CD14-positive monocyte (primary cell): ENCODE measurements at regions not wholly inside any gene's neighbourhood (a gene's known extent, or its start where the extent isn't known, plus 50 kb on each side); places are given as distances from the start of the nearest gene placed in this dataset.

ENCODE experiments used
- DNase-seq, 3 donors: peaks; one replicate each; pipeline ENCODE4 v3.0.0-alpha.2; 2011 to 2022
- H2AFZ ChIP-seq: 2 replicates; pipeline ENCODE4 v1.6.0; 2012; ENCODE audit warnings: mild to moderate bottlenecking, low read depth, low read length, inconsistent platforms; ENCODE audit not compliant: insufficient read depth, poor library complexity, severe bottlenecking
- H3K27ac ChIP-seq, 2 donors: 1 replicate in 1 of 2; 2 replicates in 1 of 2; pipeline ENCODE4 v1.5.1; 2012 to 2013; ENCODE audit warnings: low read length in 2 of 2, control low read depth in 1 of 2, inconsistent platforms in 1 of 2, low read depth in 1 of 2, mild to moderate bottlenecking in 1 of 2
- H3K27me3 ChIP-seq, 2 donors: one replicate each; pipeline versions ENCODE4 v1.6.0 to v1.6.1; 2011 to 2013; ENCODE audit warnings: low read length in 2 of 2; ENCODE audit not compliant: control insufficient read depth in 2 of 2, insufficient read depth in 2 of 2
- H3K36me3 ChIP-seq, 2 donors: replicated peaks in 1 of 2; 1 replicate in 1 of 2; 2 replicates in 1 of 2; pipeline versions ENCODE4 v1.5.1 to v1.6.1; 2012 to 2013; ENCODE audit warnings: low read length in 2 of 2, control low read depth in 1 of 2, inconsistent platforms in 1 of 2, mild to moderate bottlenecking in 1 of 2; ENCODE audit not compliant: insufficient read depth in 2 of 2, control insufficient read depth in 1 of 2
- H3K4me1 ChIP-seq, 2 donors: 1 replicate in 1 of 2; 2 replicates in 1 of 2; pipeline versions ENCODE4 v1.5.1 to v1.6.1; 2012 to 2013; ENCODE audit warnings: low read length in 2 of 2, control low read depth in 1 of 2, inconsistent platforms in 1 of 2, mild to moderate bottlenecking in 1 of 2, moderate library complexity in 1 of 2; ENCODE audit not compliant: insufficient read depth in 2 of 2, control insufficient read depth in 1 of 2
- H3K4me2 ChIP-seq: replicated peaks from 2 replicates; pipeline ENCODE3; 2012; ENCODE audit warnings: low read length, moderate library complexity, mild to moderate bottlenecking; ENCODE audit not compliant: poor library complexity, severe bottlenecking; ENCODE audit errors: extremely low read depth
- H3K4me3 ChIP-seq, 3 experiments: fragments of 200-600 bp in 1 of 3; sonication (generic) in 1 of 3; replicated peaks in 1 of 3; 1 replicate in 2 of 3; 2 replicates in 1 of 3; pipeline ENCODE4 v1.5.1; 2011 to 2013; ENCODE audit warnings: low read length in 3 of 3, mild to moderate bottlenecking in 3 of 3, control low read depth in 2 of 3, low read depth in 2 of 3, inconsistent platforms in 1 of 3, moderate library complexity in 1 of 3
- H3K79me2 ChIP-seq: 2 replicates; pipeline ENCODE4 v1.6.0; 2012; ENCODE audit warnings: mild to moderate bottlenecking, control low read depth, inconsistent platforms, low read length, moderate library complexity; ENCODE audit not compliant: insufficient read depth
- H3K9ac ChIP-seq: 2 replicates; pipeline ENCODE4 v1.6.0; 2017; ENCODE audit warnings: low read length, mild to moderate bottlenecking; ENCODE audit not compliant: insufficient read depth, poor library complexity, severe bottlenecking
- H3K9me3 ChIP-seq, 2 donors: replicated peaks in 1 of 2; 1 replicate in 1 of 2; 2 replicates in 1 of 2; pipeline versions ENCODE4 v1.5.1 to v1.6.1; 2012 to 2013; ENCODE audit warnings: low read length in 2 of 2, control low read depth in 1 of 2; ENCODE audit not compliant: control insufficient read depth in 1 of 2, insufficient read depth in 1 of 2
- H4K20me1 ChIP-seq: 2 replicates; pipeline ENCODE4 v1.6.0; 2012; ENCODE audit warnings: mild to moderate bottlenecking, low read length, control low read depth, moderate library complexity; ENCODE audit not compliant: insufficient read depth
- H3K27ac Mint-ChIP-seq, 7 donors: one replicate each; pipeline ENCODE4 v1.8.0; 2020; ENCODE audit warnings: mild to moderate bottlenecking in 7 of 7, mixed read lengths in 7 of 7, moderate library complexity in 6 of 7, inconsistent platforms in 2 of 7
- H3K27me3 Mint-ChIP-seq, 3 donors: one replicate each; pipeline ENCODE4 v1.8.0; 2021 to 2022; ENCODE audit warnings: low read depth in 3 of 3, mild to moderate bottlenecking in 3 of 3, mixed read lengths in 3 of 3, moderate library complexity in 3 of 3, inconsistent platforms in 1 of 3
- H3K36me3 Mint-ChIP-seq, 2 donors: one replicate each; pipeline ENCODE4 v1.8.0; 2020; ENCODE audit warnings: mixed read lengths in 2 of 2, inconsistent platforms in 1 of 2, mild to moderate bottlenecking in 1 of 2
- H3K4me1 Mint-ChIP-seq: one replicate; pipeline ENCODE4 v1.8.0; 2020; ENCODE audit warnings: mild to moderate bottlenecking, mixed read lengths
- H3K4me3 Mint-ChIP-seq, 2 donors: one replicate each; pipeline ENCODE4 v1.8.0; 2020; ENCODE audit warnings: mild to moderate bottlenecking in 2 of 2, mixed read lengths in 2 of 2, moderate library complexity in 1 of 2
- H3K9me3 Mint-ChIP-seq, 7 donors: one replicate each; pipeline ENCODE4 v1.8.0; 2020 to 2022; ENCODE audit warnings: mixed read lengths in 7 of 7, mild to moderate bottlenecking in 6 of 7, moderate library complexity in 6 of 7, inconsistent platforms in 2 of 7
- WGBS: methylation state at CpG from one replicate; pipeline ENCODE4 v1.1.5; 2013; ENCODE audit warnings: missing lambda C conversion rate; ENCODE audit not compliant: insufficient coverage; 5-methylcytosine and 5-hydroxymethylcytosine counted together
- intact Hi-C, 2 donors: fragments of 100-400 bp; cut with micrococcal nuclease; formaldehyde crosslinking; loops; one replicate each; pipeline versions ENCODE4 v1.15.0 to v1.15.1; 2023
- TF ChIP-seq, protein P1 (sequence below): fragments of 200-600 bp; IDR thresholded peaks from one replicate; pipeline ENCODE4 v1.8.0; 2022; ENCODE audit warnings: antibody characterized with exemption, mild to moderate bottlenecking

DNA sequence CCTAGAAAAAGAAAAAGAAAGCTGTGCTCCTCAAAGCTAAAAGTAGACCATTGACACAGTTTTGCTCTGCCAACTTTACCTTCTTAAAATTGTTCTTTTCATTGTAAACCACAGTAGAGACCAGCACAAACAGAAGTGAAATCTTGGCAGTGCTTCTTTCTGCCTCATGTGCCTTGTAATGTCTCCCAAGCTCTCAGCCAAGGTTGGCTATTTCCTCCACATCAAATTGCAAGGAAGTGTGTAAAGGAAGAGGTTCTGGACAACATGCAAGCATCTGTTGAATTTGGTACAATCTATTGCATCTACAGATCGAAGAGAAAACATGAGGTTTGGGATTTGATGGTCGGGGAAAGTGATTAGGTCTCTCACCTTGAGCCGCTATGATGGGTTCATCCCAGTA, 83.3 kb upstream of the PNPT1 start:
- H3K4me3 ChIP-seq = no peak overlapping the region
- no peak overlapping the region for H3K27ac ChIP-seq
- Mint-ChIP-seq H3K4me3 (no peak overlapping the region), H3K9me3 (peaks cover 0 to 2% (median 0%) of the 10 kb centered on the region in 7 donors), H3K27ac (no peak overlapping the region), H3K27me3 (no peaks in the 10 kb centered on the region), H3K36me3 (no peaks in the 10 kb centered on the region), H3K4me1 (no peaks in the 10 kb centered on the region)
- TF ChIP-seq, protein P1, sequence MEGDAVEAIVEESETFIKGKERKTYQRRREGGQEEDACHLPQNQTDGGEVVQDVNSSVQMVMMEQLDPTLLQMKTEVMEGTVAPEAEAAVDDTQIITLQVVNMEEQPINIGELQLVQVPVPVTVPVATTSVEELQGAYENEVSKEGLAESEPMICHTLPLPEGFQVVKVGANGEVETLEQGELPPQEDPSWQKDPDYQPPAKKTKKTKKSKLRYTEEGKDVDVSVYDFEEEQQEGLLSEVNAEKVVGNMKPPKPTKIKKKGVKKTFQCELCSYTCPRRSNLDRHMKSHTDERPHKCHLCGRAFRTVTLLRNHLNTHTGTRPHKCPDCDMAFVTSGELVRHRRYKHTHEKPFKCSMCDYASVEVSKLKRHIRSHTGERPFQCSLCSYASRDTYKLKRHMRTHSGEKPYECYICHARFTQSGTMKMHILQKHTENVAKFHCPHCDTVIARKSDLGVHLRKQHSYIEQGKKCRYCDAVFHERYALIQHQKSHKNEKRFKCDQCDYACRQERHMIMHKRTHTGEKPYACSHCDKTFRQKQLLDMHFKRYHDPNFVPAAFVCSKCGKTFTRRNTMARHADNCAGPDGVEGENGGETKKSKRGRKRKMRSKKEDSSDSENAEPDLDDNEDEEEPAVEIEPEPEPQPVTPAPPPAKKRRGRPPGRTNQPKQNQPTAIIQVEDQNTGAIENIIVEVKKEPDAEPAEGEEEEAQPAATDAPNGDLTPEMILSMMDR = no peak
- H3K4me2 ChIP-seq = no peak overlapping the region
- H3K36me3 ChIP-seq = no peaks in the 10 kb centered on the region
- no peaks in the 10 kb centered on the region for H3K79me2 ChIP-seq
- H3K4me1 ChIP-seq = no peaks in the 10 kb centered on the region
- WGBS = 89% methylated on average over 3 of the region's 3 CpGs
- no peaks in the 10 kb centered on the region for H3K9me3 ChIP-seq
- intact Hi-C loops = no loop called here
- no peak for DNase-seq
- no peak overlapping the region for H2AFZ ChIP-seq
- H3K9ac ChIP-seq = no peak overlapping the region
- H3K27me3 ChIP-seq = peaks cover 0 to 2% of the 10 kb centered on the region in 2 donors
- no peaks in the 10 kb centered on the region for H4K20me1 ChIP-seq

DNA sequence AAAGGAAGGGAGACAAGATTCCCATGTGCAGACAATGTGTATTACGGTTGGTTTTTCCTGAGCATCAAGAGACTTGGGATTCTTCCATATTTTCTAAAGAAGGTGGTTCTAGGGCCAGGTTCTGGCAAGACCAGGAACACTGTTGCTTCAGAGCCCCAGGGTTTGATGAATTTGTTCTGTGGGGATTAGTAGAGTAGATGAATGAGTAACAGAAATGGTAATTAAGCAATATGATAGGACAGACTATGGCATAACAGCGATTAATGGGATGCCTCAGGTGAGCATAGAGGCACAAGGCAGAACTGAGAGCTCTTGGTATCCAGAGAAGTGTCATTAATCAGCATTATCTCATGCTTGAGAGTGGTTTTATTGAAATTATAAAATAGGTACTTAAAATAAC, 82.8 kb upstream of the PNPT1 start:
- Histone ChIP-seq H2AFZ (no peak overlapping the region), H3K9ac (no peak overlapping the region), H3K27me3 (peaks cover 0 to 2% of the 10 kb centered on the region in 2 donors), H3K4me3 (no peak overlapping the region), H3K27ac (no peak overlapping the region), H3K4me2 (no peak overlapping the region), H4K20me1 (no peaks in the 10 kb centered on the region), H3K4me1 (no peaks in the 10 kb centered on the region), H3K9me3 (no peaks in the 10 kb centered on the region), H3K79me2 (no peaks in the 10 kb centered on the region), H3K36me3 (no peaks in the 10 kb centered on the region)
- TF ChIP-seq, protein P1 = no peak
- peaks cover 0 to 2% (median 0%) of the 10 kb centered on the region in 7 donors for H3K9me3 Mint-ChIP-seq
- H3K4me3 Mint-ChIP-seq = no peak overlapping the region
- H3K27ac Mint-ChIP-seq = no peak overlapping the region
- no peaks in the 10 kb centered on the region for H3K4me1 Mint-ChIP-seq
- DNase-seq = no peak
- intact Hi-C loops = no loop called here
- WGBS = 80% methylated on average over 1 of the region's 2 CpGs
- no peaks in the 10 kb centered on the region for H3K27me3 Mint-ChIP-seq
- H3K36me3 Mint-ChIP-seq = no peaks in the 10 kb centered on the region
